ENCODE measurements at regions not wholly inside any gene's neighbourhood (a gene's known extent, or its start where the extent isn't known, plus 50 kb on each side); places are given as distances from the start of the nearest gene placed in this dataset.
"Not testable (repeated sequence)": the region's sequence is repeated elsewhere in the genome, so short reads cannot be mapped to it uniquely, and the experiment has no call there.

GRCh38 chr3:110493438-110494092 is 578.1 kb upstream of the NECTIN3 start:
- DNase-seq: no peak

- no peak for DNase-seq
These were observed 577.5 kb upstream of the NECTIN3 start for GRCh38 chr3:110494093-110494490.

GRCh38 chr3:110494728-110495127 is 576.9 kb upstream of the NECTIN3 start:
- no peak for DNase-seq

GRCh38 chr3:110495201-110495927 is 576.3 kb upstream of the NECTIN3 start:
- no peak for DNase-seq

- no peak for DNase-seq
These were observed 567.2 kb upstream of the NECTIN3 start for GRCh38 chr3:110504401-110504800.

GRCh38 chr3:110504901-110505300 is 566.7 kb upstream of the NECTIN3 start:
- DNase-seq: no peak

GRCh38 chr3:110506890-110507289 is 564.7 kb upstream of the NECTIN3 start:
- DNase-seq: no peak

GRCh38 chr3:110507570-110507969 is 564.0 kb upstream of the NECTIN3 start:
- not testable (repeated sequence) for DNase-seq

GRCh38 chr3:110512961-110513360 is 558.7 kb upstream of the NECTIN3 start:
- no peak for DNase-seq

- DNase-seq: no peak
These were observed 553.6 kb upstream of the NECTIN3 start for GRCh38 chr3:110518031-110518430.

GRCh38 chr3:110519071-110519470 is 552.5 kb upstream of the NECTIN3 start:
- no peak for DNase-seq

- DNase-seq: no peak
These were observed 550.6 kb upstream of the NECTIN3 start for GRCh38 chr3:110521019-110521418.

GRCh38 chr3:110525558-110526064 is 546.0 kb upstream of the NECTIN3 start:
- not testable (repeated sequence) for DNase-seq

- DNase-seq: no peak
These were observed 544.6 kb upstream of the NECTIN3 start for GRCh38 chr3:110526777-110527727.

- DNase-seq: no peak
These were observed 543.1 kb upstream of the NECTIN3 start for GRCh38 chr3:110528305-110529121.

- DNase-seq: no peak
These were observed 540.7 kb upstream of the NECTIN3 start for GRCh38 chr3:110530902-110531301.

GRCh38 chr3:110533089-110533488 is 538.5 kb upstream of the NECTIN3 start:
- DNase-seq: no peak

GRCh38 chr3:110542552-110543150 is 529.0 kb upstream of the NECTIN3 start:
- DNase-seq: no peak

- DNase-seq: no peak
These were observed 526.9 kb upstream of the NECTIN3 start for GRCh38 chr3:110544730-110545129.

GRCh38 chr3:110550511-110550910 is 521.1 kb upstream of the NECTIN3 start:
- no peak for DNase-seq

- no peak for DNase-seq
These were observed 509.0 kb upstream of the NECTIN3 start for GRCh38 chr3:110562621-110563020.

- DNase-seq: no peak
These were observed 506.9 kb upstream of the NECTIN3 start for GRCh38 chr3:110564674-110565073.

Measured in GOT3 (cell line).